Sigmoid colon (tissue), 6 donors: ENCODE measurements at regions not wholly inside any gene's neighbourhood (a gene's known extent, or its start where the extent isn't known, plus 50 kb on each side); places are given as distances from the start of the nearest gene placed in this dataset.

Experiments used
- DNase-seq: peaks from one replicate; pipeline ENCODE4 v3.0.0-alpha.2; 2019
- H3K27ac ChIP-seq, 4 donors: fragments of 200-600 bp; sonication (generic); one replicate each; pipeline ENCODE4 v1.5.1; 2016 to 2019; ENCODE audit warnings: mild to moderate bottlenecking in 1 of 4
- H3K27me3 ChIP-seq, 3 donors: fragments of 200-600 bp; sonication (generic); one replicate each; pipeline ENCODE4 v1.5.1; 2019; ENCODE audit warnings: mild to moderate bottlenecking in 1 of 3
- H3K36me3 ChIP-seq, 4 donors: fragments of 200-600 bp; sonication (generic); one replicate each; pipeline ENCODE4 v1.5.1; 2016 to 2019
- H3K4me1 ChIP-seq, 4 donors: fragments of 200-600 bp; sonication (generic); one replicate each; pipeline ENCODE4 v1.5.1; 2017 to 2019
- H3K4me3 ChIP-seq, 4 donors: fragments of 200-600 bp; sonication (generic); one replicate each; pipeline ENCODE4 v1.5.1; 2017 to 2019; ENCODE audit warnings: mild to moderate bottlenecking in 2 of 4, moderate library complexity in 1 of 4
- H3K9me3 ChIP-seq, 4 donors: fragments of 200-600 bp in 3 of 4; sonication (generic) in 3 of 4; one replicate each; pipeline versions ENCODE4 v1.5.1 to v1.6.1; 2013 to 2019
- CTCF ChIP-seq, 4 experiments: fragments of 450-650 bp in 3 of 4; fragments of 200-600 bp in 1 of 4; IDR thresholded peaks; one replicate each; pipeline ENCODE4 v1.5.1; 2016 to 2019; ENCODE audit warnings: antibody characterized with exemption in 4 of 4, mild to moderate bottlenecking in 3 of 4, moderate library complexity in 2 of 4
- EP300 ChIP-seq, 4 donors: sonication (generic); formaldehyde crosslinking; IDR thresholded peaks; one replicate each; pipeline ENCODE4 v1.6.1; 2017; ENCODE audit warnings: antibody characterized with exemption in 4 of 4
- POLR2A ChIP-seq, 2 donors: fragments of 450-650 bp; IDR thresholded peaks; one replicate each; pipeline ENCODE4 v1.6.1; 2016; ENCODE audit warnings: antibody characterized with exemption in 2 of 2, mild to moderate bottlenecking in 2 of 2, moderate library complexity in 2 of 2
- POLR2AphosphoS5 ChIP-seq, 4 donors: sonication (generic); formaldehyde crosslinking; IDR thresholded peaks; one replicate each; pipeline ENCODE4 v1.6.1; 2017; ENCODE audit warnings: antibody characterized with exemption in 4 of 4
- WGBS, 2 donors: extraction: QIAGEN DNeasy Blood & Tissue Kit; methylation state at CpG; one replicate each; pipeline ENCODE4 v1.1.7; 2013; 5-methylcytosine and 5-hydroxymethylcytosine counted together
- intact Hi-C: fragments of 100-400 bp; cut with DNase I; formaldehyde crosslinking; loops from one replicate; pipeline ENCODE4 v1.15.1; 2023
- donor health status: healthy with polysubstance abuse.
- donor health status: healthy.

- no peaks in the 10 kb centered on the region for H3K36me3 ChIP-seq
- no peaks in the 10 kb centered on the region for H3K27me3 ChIP-seq
- no peak for TF ChIP-seq POLR2AphosphoS5 (IDR thresholded peaks at IDR 0.05)
- TF ChIP-seq EP300 (IDR thresholded peaks at IDR 0.05) = no peak
- TF ChIP-seq POLR2A (IDR thresholded peaks at IDR 0.05) = no peak
- TF ChIP-seq CTCF (IDR thresholded peaks at IDR 0.05) = no peak
- no peak overlapping the region for H3K27ac ChIP-seq
- no peaks in the 10 kb centered on the region for H3K9me3 ChIP-seq
- DNase-seq = no peak
- intact Hi-C loops = no loop called here
- peaks cover 0 to 4% (median 0%) of the 10 kb centered on the region in 4 donors for H3K4me1 ChIP-seq
- H3K4me3 ChIP-seq = no peak overlapping the region
- WGBS, 2 donors = 94% methylated on average over 4 of the region's 4 CpGs
These were observed 59.9 kb upstream of the ITGA4 start for GRCh38 chr2:181397331-181397730.

- H3K27ac ChIP-seq = no peak overlapping the region
- WGBS, 2 donors = 94 to 96% methylated on average over 1 of the region's 1 CpG
- no peaks in the 10 kb centered on the region for H3K36me3 ChIP-seq
- H3K9me3 ChIP-seq = no peaks in the 10 kb centered on the region
- DNase-seq = no peak
- H3K4me1 ChIP-seq = peaks cover 0 to 4% (median 0%) of the 10 kb centered on the region in 4 donors
- TF ChIP-seq POLR2A (IDR thresholded peaks at IDR 0.05) (no peak), EP300 (IDR thresholded peaks at IDR 0.05) (no peak), CTCF (IDR thresholded peaks at IDR 0.05) (no peak), POLR2AphosphoS5 (IDR thresholded peaks at IDR 0.05) (no peak)
- H3K4me3 ChIP-seq = no peak overlapping the region
- H3K27me3 ChIP-seq = no peaks in the 10 kb centered on the region
- intact Hi-C loops = no loop called here
These were observed 59.2 kb upstream of the ITGA4 start for GRCh38 chr2:181398000-181398399.

DNA sequence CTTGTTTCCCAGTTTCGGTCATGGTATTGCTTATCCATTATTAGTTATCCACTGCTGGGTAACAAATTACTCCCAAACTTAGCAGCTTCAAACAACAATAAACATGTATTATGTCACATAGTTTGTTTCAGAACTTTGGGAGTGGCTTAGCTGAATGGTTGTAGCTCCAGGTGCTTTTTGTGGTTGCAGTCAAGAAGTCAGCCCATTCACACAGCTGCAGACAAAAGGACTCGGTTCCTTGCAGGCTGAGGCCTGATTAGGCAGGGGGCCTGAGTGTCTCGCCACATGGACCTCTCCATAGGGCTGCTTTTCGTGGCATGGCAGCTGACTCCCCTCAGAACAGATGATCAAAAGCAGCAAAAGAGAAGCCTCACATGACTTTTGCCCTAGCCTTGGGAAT lies 58.2 kb upstream of the ITGA4 start:
- H3K9me3 ChIP-seq = no peaks in the 10 kb centered on the region
- no peaks in the 10 kb centered on the region for H3K27me3 ChIP-seq
- H3K4me3 ChIP-seq = no peak overlapping the region
- 74 to 78% methylated on average over 4 of the region's 4 CpGs for WGBS, 2 donors
- intact Hi-C loops = no loop called here
- no peak overlapping the region for H3K27ac ChIP-seq
- TF ChIP-seq POLR2AphosphoS5 (IDR thresholded peaks at IDR 0.05) = no peak
- no peak for TF ChIP-seq POLR2A (IDR thresholded peaks at IDR 0.05)
- no peak for TF ChIP-seq EP300 (IDR thresholded peaks at IDR 0.05)
- TF ChIP-seq CTCF (IDR thresholded peaks at IDR 0.05) = no peak
- DNase-seq = no peak
- H3K36me3 ChIP-seq = no peaks in the 10 kb centered on the region
- H3K4me1 ChIP-seq = no peaks in the 10 kb centered on the region

GRCh38 chr2:181404472-181404871 lies 52.7 kb upstream of the ITGA4 start:
- WGBS, 2 donors = 74 to 100% methylated on average over 1 of the region's 1 CpG
- Histone ChIP-seq H3K4me1 (no peaks in the 10 kb centered on the region), H3K9me3 (no peaks in the 10 kb centered on the region), H3K36me3 (no peaks in the 10 kb centered on the region), H3K27me3 (no peaks in the 10 kb centered on the region), H3K4me3 (no peak overlapping the region), H3K27ac (no peak overlapping the region)
- DNase-seq = no peak
- TF ChIP-seq POLR2A (IDR thresholded peaks at IDR 0.05) = no peak
- TF ChIP-seq CTCF (IDR thresholded peaks at IDR 0.05) = no peak
- TF ChIP-seq EP300 (IDR thresholded peaks at IDR 0.05) = no peak
- TF ChIP-seq POLR2AphosphoS5 (IDR thresholded peaks at IDR 0.05) = no peak
- intact Hi-C loops = no loop called here

GRCh38 chr2:181407171-181407570 lies 50.0 kb upstream of the ITGA4 start:
- no peak overlapping the region for H3K27ac ChIP-seq
- intact Hi-C loops = no loop called here
- no peaks in the 10 kb centered on the region for H3K9me3 ChIP-seq
- no peak for DNase-seq
- TF ChIP-seq CTCF (IDR thresholded peaks at IDR 0.05) (no peak), POLR2A (IDR thresholded peaks at IDR 0.05) (no peak), EP300 (IDR thresholded peaks at IDR 0.05) (no peak), POLR2AphosphoS5 (IDR thresholded peaks at IDR 0.05) (no peak)
- no peak overlapping the region for H3K4me3 ChIP-seq
- H3K4me1 ChIP-seq = no peaks in the 10 kb centered on the region
- no peaks in the 10 kb centered on the region for H3K36me3 ChIP-seq
- 72 to 84% methylated on average over 3 of the region's 3 CpGs for WGBS, 2 donors
- no peaks in the 10 kb centered on the region for H3K27me3 ChIP-seq
